22Rv1 (cell line): ENCODE measurements at regions not wholly inside any gene's neighbourhood (a gene's known extent, or its start where the extent isn't known, plus 50 kb on each side); places are given as distances from the start of the nearest gene placed in this dataset.

Experiments
- H3K27ac ChIP-seq: fragments of 450-650 bp; 2 replicates; pipeline ENCODE4 v1.5.1; 2017
- ZFX ChIP-seq: fragments of 450-650 bp; IDR thresholded peaks from 2 replicates; pipeline ENCODE4 v1.6.1; 2017; ENCODE audit warnings: antibody characterized with exemption, borderline replicate concordance
- TF ChIP-seq, protein P1 (sequence below): fragments of 450-650 bp; IDR thresholded peaks from 2 replicates; pipeline ENCODE4 v1.5.1; 2017; ENCODE audit warnings: mild to moderate bottlenecking

DNA sequence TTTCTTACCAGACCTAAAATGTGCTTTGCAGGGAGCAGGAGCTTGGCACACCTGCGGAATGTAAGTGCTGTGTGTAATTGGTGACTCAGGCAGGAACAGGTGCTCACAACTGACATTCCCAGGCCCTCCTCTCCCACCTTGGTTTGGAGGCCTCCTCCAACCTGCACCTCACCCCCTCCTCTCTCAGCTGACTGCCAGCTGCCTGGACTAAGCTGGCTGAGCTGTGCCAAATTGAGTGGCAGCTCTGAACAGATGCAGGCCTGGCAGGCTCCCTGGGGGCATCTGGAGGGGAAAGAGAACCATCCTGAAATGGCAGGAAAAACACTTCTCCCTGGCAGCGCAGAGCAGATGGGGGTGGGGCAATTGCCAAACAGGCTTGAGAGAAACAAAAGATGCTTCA, 91.7 kb upstream of the PGBD5 start:
- TF ChIP-seq, protein P1, sequence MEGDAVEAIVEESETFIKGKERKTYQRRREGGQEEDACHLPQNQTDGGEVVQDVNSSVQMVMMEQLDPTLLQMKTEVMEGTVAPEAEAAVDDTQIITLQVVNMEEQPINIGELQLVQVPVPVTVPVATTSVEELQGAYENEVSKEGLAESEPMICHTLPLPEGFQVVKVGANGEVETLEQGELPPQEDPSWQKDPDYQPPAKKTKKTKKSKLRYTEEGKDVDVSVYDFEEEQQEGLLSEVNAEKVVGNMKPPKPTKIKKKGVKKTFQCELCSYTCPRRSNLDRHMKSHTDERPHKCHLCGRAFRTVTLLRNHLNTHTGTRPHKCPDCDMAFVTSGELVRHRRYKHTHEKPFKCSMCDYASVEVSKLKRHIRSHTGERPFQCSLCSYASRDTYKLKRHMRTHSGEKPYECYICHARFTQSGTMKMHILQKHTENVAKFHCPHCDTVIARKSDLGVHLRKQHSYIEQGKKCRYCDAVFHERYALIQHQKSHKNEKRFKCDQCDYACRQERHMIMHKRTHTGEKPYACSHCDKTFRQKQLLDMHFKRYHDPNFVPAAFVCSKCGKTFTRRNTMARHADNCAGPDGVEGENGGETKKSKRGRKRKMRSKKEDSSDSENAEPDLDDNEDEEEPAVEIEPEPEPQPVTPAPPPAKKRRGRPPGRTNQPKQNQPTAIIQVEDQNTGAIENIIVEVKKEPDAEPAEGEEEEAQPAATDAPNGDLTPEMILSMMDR, result no peak
- TF ChIP-seq ZFX, result no peak
- H3K27ac ChIP-seq, result no peak overlapping the region

DNA sequence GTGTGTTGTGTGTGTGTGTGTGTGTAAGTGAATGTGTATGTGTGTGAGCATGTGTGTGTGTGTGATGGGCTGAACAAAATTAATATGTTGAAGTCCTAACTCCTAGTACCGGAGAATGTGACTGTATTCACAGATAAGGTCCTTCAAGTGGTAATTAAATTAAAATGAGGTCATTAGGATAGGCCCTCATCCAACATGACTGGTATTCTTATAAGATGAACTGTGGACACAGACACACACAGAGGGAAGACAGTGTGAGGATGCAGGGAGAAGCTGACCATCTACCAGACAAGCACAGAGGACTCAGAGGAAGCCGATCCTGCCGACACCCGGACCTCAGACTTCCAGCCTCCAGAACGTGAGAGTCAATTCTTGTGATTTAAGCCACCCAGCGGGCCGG, 91.2 kb upstream of the PGBD5 start:
- TF ChIP-seq ZFX, result no peak
- TF ChIP-seq, protein P1, result no peak
- no peak overlapping the region for H3K27ac ChIP-seq

GRCh38 chr1:230516889-230517288, 90.8 kb upstream of the PGBD5 start:
- TF ChIP-seq ZFX, result no peak
- TF ChIP-seq, protein P1, result no peak
- H3K27ac ChIP-seq, result no peak overlapping the region

GRCh38 chr1:230515451-230516145, 89.5 kb upstream of the PGBD5 start:
- no peak overlapping the region for H3K27ac ChIP-seq
- no peak for TF ChIP-seq ZFX
- TF ChIP-seq, protein P1, result no peak

DNA sequence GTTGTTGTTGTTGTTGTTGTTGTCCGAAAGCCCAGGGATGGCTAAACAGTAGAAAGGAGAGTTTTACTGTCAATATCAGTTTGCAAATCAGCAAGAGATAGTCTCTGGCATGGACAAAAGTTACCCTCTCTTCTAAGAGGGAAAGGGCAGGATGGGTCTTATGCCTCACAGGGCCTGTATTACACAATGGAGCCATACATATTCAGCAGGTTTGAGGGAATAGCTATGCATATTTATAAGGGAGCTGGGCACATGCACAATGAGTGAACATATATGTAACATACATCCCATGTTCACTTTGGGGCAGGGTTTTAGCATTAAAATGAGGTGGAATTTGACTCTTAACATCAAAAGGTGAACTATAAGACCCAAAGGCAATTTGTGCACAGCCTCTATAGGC, 84.4 kb upstream of the PGBD5 start:
- no peak for TF ChIP-seq ZFX
- TF ChIP-seq, protein P1, result no peak
- H3K27ac ChIP-seq, result no peak overlapping the region

DNA sequence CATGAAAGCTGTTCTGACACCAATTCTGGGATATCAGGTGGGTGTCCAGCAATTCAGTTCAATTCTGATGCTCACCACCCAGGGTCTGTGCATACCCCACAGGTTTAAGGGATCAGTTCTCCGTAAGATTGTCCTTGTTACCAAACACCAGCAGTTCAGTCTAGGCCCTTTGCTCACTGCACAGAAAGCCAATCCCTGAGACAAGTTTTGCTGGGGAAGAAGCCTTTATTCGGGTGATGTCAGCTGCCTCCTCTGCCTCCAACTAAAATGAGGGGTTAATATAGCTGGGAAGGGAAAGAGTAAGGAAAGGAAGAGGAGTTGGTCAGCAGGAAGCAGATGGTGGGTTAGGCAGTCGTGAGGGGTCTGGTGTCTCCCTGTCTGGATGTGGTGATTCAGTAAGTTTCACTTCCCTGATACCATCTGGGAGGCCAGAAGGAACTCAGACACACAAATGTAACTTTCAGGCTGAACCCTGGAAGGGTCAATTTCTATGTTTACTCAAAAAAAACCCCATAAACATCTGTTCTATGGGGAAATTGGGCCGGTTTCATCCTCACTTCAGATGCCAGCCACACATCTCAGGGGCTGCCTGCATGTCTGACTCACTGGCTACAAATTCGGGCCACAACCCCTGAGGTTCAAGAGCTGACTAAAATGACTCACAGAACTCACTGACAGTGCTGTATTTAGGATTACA, 83.3 kb upstream of the PGBD5 start:
- TF ChIP-seq, protein P1, result no peak
- no peak for TF ChIP-seq ZFX
- no peak overlapping the region for H3K27ac ChIP-seq

- TF ChIP-seq, protein P1, result no peak
- no peak for TF ChIP-seq ZFX
- no peak overlapping the region for H3K27ac ChIP-seq
Measured at GRCh38 chr1:230507666-230508402, 81.7 kb upstream of the PGBD5 start.
